ENCODE measurements at regions not wholly inside any gene's neighbourhood (a gene's known extent, or its start where the extent isn't known, plus 50 kb on each side); places are given as distances from the start of the nearest gene placed in this dataset.

- peaks cover 12 to 17% of the 10 kb centered on the region in 2 donors for H3K9me3 Mint-ChIP-seq
- Histone ChIP-seq H3K27ac (ENCODE audit: low read length) (no peak overlapping the region), H3K9me3 (ENCODE audit: control insufficient read depth, insufficient read depth, low read length) (peaks cover 26% of the 10 kb centered on the region), H3K4me3 (ENCODE audit: low read length) (no peak overlapping the region), H3K36me3 (ENCODE audit: control insufficient read depth, insufficient read depth, low read length) (no peaks in the 10 kb centered on the region), H3K4me1 (ENCODE audit: control insufficient read depth, insufficient read depth, low read length) (no peaks in the 10 kb centered on the region), H3K27me3 (ENCODE audit: control insufficient read depth, insufficient read depth, low read length) (no peaks in the 10 kb centered on the region)
- H3K4me3 Mint-ChIP-seq: no peak overlapping the region
- ATAC-seq (no peak), DNase-seq (no peak)
- H3K36me3 Mint-ChIP-seq: no peaks in the 10 kb centered on the region
- intact Hi-C loops (cut with micrococcal nuclease): no loop called here
- no peaks in the 10 kb centered on the region for H3K27me3 Mint-ChIP-seq (ENCODE audit: low read depth in 2 of 2)
- TF ChIP-seq CTCF (IDR thresholded peaks at IDR 0.05): no peak
- no peak overlapping the region for H3K27ac Mint-ChIP-seq
- H3K4me1 Mint-ChIP-seq: no peaks in the 10 kb centered on the region
- 94% methylated on average over 5 of the region's 5 CpGs for WGBS (ENCODE audit: insufficient coverage)
These were observed 974.2 kb downstream of the NSUN3 start for GRCh38 chr3:95037097-95037496.

GRCh38 chr3:95037927-95038326 lies 975.1 kb downstream of the NSUN3 start:
- no peak overlapping the region for H3K27ac Mint-ChIP-seq
- H3K4me1 Mint-ChIP-seq: no peaks in the 10 kb centered on the region
- WGBS (ENCODE audit: insufficient coverage): 62% methylated on average over 1 of the region's 3 CpGs
- no peaks in the 10 kb centered on the region for H3K4me1 ChIP-seq (ENCODE audit: control insufficient read depth, insufficient read depth, low read length)
- H3K4me3 Mint-ChIP-seq: no peak overlapping the region
- DNase-seq (no peak), ATAC-seq (no peak)
- H3K27me3 Mint-ChIP-seq (ENCODE audit: low read depth in 2 of 2): no peaks in the 10 kb centered on the region
- H3K27me3 ChIP-seq (ENCODE audit: control insufficient read depth, insufficient read depth, low read length): no peaks in the 10 kb centered on the region
- no peaks in the 10 kb centered on the region for H3K36me3 ChIP-seq (ENCODE audit: control insufficient read depth, insufficient read depth, low read length)
- TF ChIP-seq CTCF (IDR thresholded peaks at IDR 0.05): no peak
- no peak overlapping the region for H3K4me3 ChIP-seq (ENCODE audit: low read length)
- H3K9me3 Mint-ChIP-seq: peaks cover 12 to 19% of the 10 kb centered on the region in 2 donors
- no peaks in the 10 kb centered on the region for H3K36me3 Mint-ChIP-seq
- H3K27ac ChIP-seq (ENCODE audit: low read length): no peak overlapping the region
- peaks cover 26% of the 10 kb centered on the region for H3K9me3 ChIP-seq (ENCODE audit: control insufficient read depth, insufficient read depth, low read length)
- intact Hi-C loops (cut with micrococcal nuclease): no loop called here

- no peaks in the 10 kb centered on the region for H3K27me3 Mint-ChIP-seq (ENCODE audit: low read depth in 2 of 2)
- no peak for TF ChIP-seq CTCF (IDR thresholded peaks at IDR 0.05)
- no peaks in the 10 kb centered on the region for H3K4me1 Mint-ChIP-seq
- DNase-seq (no peak), ATAC-seq (no peak)
- H3K4me1 ChIP-seq (ENCODE audit: control insufficient read depth, insufficient read depth, low read length): no peaks in the 10 kb centered on the region
- H3K27me3 ChIP-seq (ENCODE audit: control insufficient read depth, insufficient read depth, low read length): no peaks in the 10 kb centered on the region
- no peak overlapping the region for H3K27ac Mint-ChIP-seq
- no peaks in the 10 kb centered on the region for H3K36me3 ChIP-seq (ENCODE audit: control insufficient read depth, insufficient read depth, low read length)
- intact Hi-C loops (cut with micrococcal nuclease): no loop called here
- WGBS (ENCODE audit: insufficient coverage): no CpG with 5 or more reads among the region's 2 CpGs
- H3K9me3 ChIP-seq (ENCODE audit: control insufficient read depth, insufficient read depth, low read length): peaks cover 6% of the 10 kb centered on the region
- H3K27ac ChIP-seq (ENCODE audit: low read length): no peak overlapping the region
- H3K36me3 Mint-ChIP-seq: no peaks in the 10 kb centered on the region
- no peak overlapping the region for H3K4me3 ChIP-seq (ENCODE audit: low read length)
- peaks cover 5 to 12% of the 10 kb centered on the region in 2 donors for H3K9me3 Mint-ChIP-seq
- no peak overlapping the region for H3K4me3 Mint-ChIP-seq
These were observed 981.2 kb downstream of the NSUN3 start for GRCh38 chr3:95044101-95044500.

- Mint-ChIP-seq H3K4me3 (no peak overlapping the region), H3K4me1 (no peaks in the 10 kb centered on the region), H3K27me3 (ENCODE audit: low read depth in 2 of 2) (no peaks in the 10 kb centered on the region), H3K9me3 (peaks cover 11 to 13% of the 10 kb centered on the region in 2 donors), H3K36me3 (no peaks in the 10 kb centered on the region), H3K27ac (no peak overlapping the region)
- TF ChIP-seq CTCF (IDR thresholded peaks at IDR 0.05): no peak
- H3K4me3 ChIP-seq (ENCODE audit: low read length): no peak overlapping the region
- no peak overlapping the region for H3K27ac ChIP-seq (ENCODE audit: low read length)
- no peaks in the 10 kb centered on the region for H3K27me3 ChIP-seq (ENCODE audit: control insufficient read depth, insufficient read depth, low read length)
- no peaks in the 10 kb centered on the region for H3K36me3 ChIP-seq (ENCODE audit: control insufficient read depth, insufficient read depth, low read length)
- no peaks in the 10 kb centered on the region for H3K9me3 ChIP-seq (ENCODE audit: control insufficient read depth, insufficient read depth, low read length)
- ATAC-seq: no peak
- no peak for DNase-seq
- intact Hi-C loops (cut with micrococcal nuclease): no loop called here
- no peaks in the 10 kb centered on the region for H3K4me1 ChIP-seq (ENCODE audit: control insufficient read depth, insufficient read depth, low read length)
These were observed 985.7 kb downstream of the NSUN3 start for GRCh38 chr3:95048564-95048963.

All from natural killer cell (primary cell).